WTC11 (cell line): ENCODE measurements at regions not wholly inside any gene's neighbourhood (a gene's known extent, or its start where the extent isn't known, plus 50 kb on each side); places are given as distances from the start of the nearest gene placed in this dataset.

Experiments used
- ATAC-seq: fragments of 200-7000 bp; cut with Tn5 transposase; 2 replicates; pipeline ENCODE4 v1.10.0; 2021; ENCODE audit warnings: mild to moderate bottlenecking, moderate library complexity
- CTCF ChIA-PET: fragments of 300-600 bp; sonication (Branson Sonifier 250); formaldehyde crosslinking; loops from one replicate; lab custom pipeline; 2021; ENCODE audit warnings: antibody characterized with exemption; lab: Charles Lee
- POLR2A ChIA-PET: fragments of 350-600 bp; sonication (Branson Sonifier 250); formaldehyde crosslinking; loops from one replicate; lab custom pipeline; 2021; ENCODE audit warnings: antibody characterized with exemption; lab: Charles Lee
- DNase-seq: peaks from one replicate; pipeline ENCODE4 v3.0.0; 2021; ENCODE audit warnings: low spot score
- H3K27ac Mint-ChIP-seq: 2 replicates; pipeline ENCODE4 v1.8.0; 2021; ENCODE audit warnings: mixed read lengths
- H3K27me3 Mint-ChIP-seq: 2 replicates; pipeline ENCODE4 v1.8.0; 2021; ENCODE audit warnings: low read depth, mild to moderate bottlenecking, moderate library complexity, mixed read lengths
- H3K36me3 Mint-ChIP-seq: 2 replicates; pipeline ENCODE4 v1.8.0; 2021; ENCODE audit warnings: mixed read lengths
- H3K4me1 Mint-ChIP-seq: 2 replicates; pipeline ENCODE4 v1.8.0; 2022; ENCODE audit warnings: mixed read lengths
- H3K4me3 Mint-ChIP-seq: 2 replicates; pipeline ENCODE4 v1.8.0; 2021; ENCODE audit warnings: mild to moderate bottlenecking, moderate library complexity, mixed read lengths
- H3K9me3 Mint-ChIP-seq: 2 replicates; pipeline ENCODE4 v1.8.0; 2021; ENCODE audit warnings: mixed read lengths
- CBFB ChIP-seq: sonication (generic); formaldehyde crosslinking; IDR thresholded peaks from 2 replicates; pipeline ENCODE4 v1.8.1; 2022; ENCODE audit warnings: mild to moderate bottlenecking, low read depth, missing genetic modification reagents
- CTCF ChIP-seq: fragments of 200-600 bp; IDR thresholded peaks from 2 replicates; pipeline ENCODE4 v1.8.0; 2022; ENCODE audit warnings: antibody characterized with exemption
- E2F1 ChIP-seq: sonication (generic); formaldehyde crosslinking; IDR thresholded peaks from 2 replicates; pipeline ENCODE4 v1.8.0; 2022; ENCODE audit warnings: mild to moderate bottlenecking, missing genetic modification reagents
- IRF1 ChIP-seq: sonication (generic); formaldehyde crosslinking; IDR thresholded peaks from 2 replicates; pipeline ENCODE4 v1.8.0; 2023; ENCODE audit warnings: missing genetic modification reagents
- IRF2 ChIP-seq: sonication (generic); formaldehyde crosslinking; IDR thresholded peaks from 2 replicates; pipeline ENCODE4 v1.8.0; 2022; ENCODE audit warnings: low read depth, missing genetic modification reagents, borderline replicate concordance
- MXD4 ChIP-seq: fragments of 250-450 bp; sonication (Bioruptor Pico); IDR thresholded peaks from 2 replicates; pipeline ENCODE4 v1.8.0; 2021; ENCODE audit warnings: mild to moderate bottlenecking, moderate library complexity, borderline replicate concordance
- NFE2L1 ChIP-seq: sonication (generic); formaldehyde crosslinking; IDR thresholded peaks from 2 replicates; pipeline ENCODE4 v1.8.1; 2023; ENCODE audit warnings: missing genetic modification reagents
- NR3C1 ChIP-seq: sonication (generic); formaldehyde crosslinking; conservative IDR thresholded peaks from 2 replicates; pipeline ENCODE4 v1.8.1; 2023; ENCODE audit warnings: low read depth, mild to moderate bottlenecking, missing genetic modification reagents
- OVOL2 ChIP-seq: fragments of 250-450 bp; sonication (Bioruptor Pico); IDR thresholded peaks from 2 replicates; pipeline ENCODE4 v1.9.0; 2021; ENCODE audit warnings: mild to moderate bottlenecking, borderline replicate concordance
- PRRX2 ChIP-seq: fragments of 250-450 bp; sonication (Bioruptor Pico); IDR thresholded peaks from 2 replicates; pipeline ENCODE4 v1.8.0; 2021; ENCODE audit warnings: mild to moderate bottlenecking
- RORB ChIP-seq: fragments of 250-450 bp; sonication (Bioruptor Pico); IDR thresholded peaks from 2 replicates; pipeline ENCODE4 v1.9.0; 2021; ENCODE audit warnings: mild to moderate bottlenecking
- STAT6 ChIP-seq: sonication (generic); formaldehyde crosslinking; conservative IDR thresholded peaks from 2 replicates; pipeline ENCODE4 v1.8.1; 2023; ENCODE audit warnings: mild to moderate bottlenecking, low read depth, missing genetic modification reagents, moderate library complexity
- TEAD1 ChIP-seq: sonication (generic); formaldehyde crosslinking; IDR thresholded peaks from 2 replicates; pipeline ENCODE4 v1.8.0; 2022; ENCODE audit warnings: mild to moderate bottlenecking, missing genetic modification reagents
- TEAD4 ChIP-seq: sonication (generic); formaldehyde crosslinking; IDR thresholded peaks from 2 replicates; pipeline ENCODE4 v1.8.0; 2022; ENCODE audit warnings: mild to moderate bottlenecking, missing genetic modification reagents
- ZNF138 ChIP-seq: sonication (generic); formaldehyde crosslinking; conservative IDR thresholded peaks from 2 replicates; pipeline ENCODE4 v1.8.1; 2022; ENCODE audit warnings: mild to moderate bottlenecking, moderate library complexity, missing genetic modification reagents
- ZNF281 ChIP-seq: sonication (generic); formaldehyde crosslinking; IDR thresholded peaks from 2 replicates; pipeline ENCODE4 v1.8.0; 2023; ENCODE audit warnings: mild to moderate bottlenecking, missing genetic modification reagents
- ZNF532 ChIP-seq: fragments of 250-450 bp; sonication (Bioruptor Pico); IDR thresholded peaks from 2 replicates; pipeline ENCODE4 v1.9.0; 2021; ENCODE audit warnings: mild to moderate bottlenecking, borderline replicate concordance

GRCh38 chr1:81430236-81430938 lies 370.3 kb upstream of the ADGRL2 start:
- Mint-ChIP-seq H3K9me3 (peaks cover 19% of the 10 kb centered on the region), H3K4me3 (no peak overlapping the region), H3K4me1 (peaks cover 62% of the 10 kb centered on the region), H3K27ac (peak overlapping the region; percentile 90), H3K27me3 (no peaks in the 10 kb centered on the region; the same call in 1 of the 2 replicates), H3K36me3 (peaks cover 15% of the 10 kb centered on the region)
- POLR2A ChIA-PET = no interaction called here
- CTCF ChIA-PET = interaction anchor here (2.9 kb wide), 1 partner anchor 16 kb away, joined by 15 read pairs; no protein-coding TSS in a partner anchor
- DNase-seq (no peak), ATAC-seq (no peak; the same call in 1 of the 2 replicates)
- no peak for TF ChIP-seq TEAD4 (CRISPR knock-in tag)
- no peak for TF ChIP-seq STAT6 (CRISPR knock-in tag)
- no peak for TF ChIP-seq IRF2 (CRISPR knock-in tag)

- Mint-ChIP-seq H3K4me3 (no peak overlapping the region), H3K9me3 (peaks cover 23% of the 10 kb centered on the region), H3K27ac (no peak overlapping the region), H3K4me1 (peaks cover 61% of the 10 kb centered on the region), H3K36me3 (peaks cover 17% of the 10 kb centered on the region), H3K27me3 (no peaks in the 10 kb centered on the region; the same call in 1 of the 2 replicates)
- TF ChIP-seq OVOL2 (no peak), MXD4 (no peak), PRRX2 (no peak), ZNF532 (CRISPR knock-in tag) (no peak), IRF1 (CRISPR knock-in tag) (no peak), NFE2L1 (CRISPR knock-in tag) (no peak), NR3C1 (CRISPR knock-in tag) (no peak), CTCF (no peak), CBFB (CRISPR knock-in tag) (no peak)
- ChIA-PET POLR2A (no interaction called here), CTCF (no interaction called here)
- ATAC-seq = no peak
- DNase-seq = no peak
Measured at GRCh38 chr1:81428998-81429397, 371.7 kb upstream of the ADGRL2 start.

GRCh38 chr1:81424816-81425215 lies 375.9 kb upstream of the ADGRL2 start:
- CTCF ChIA-PET = interaction anchor here (4.3 kb wide), 1 partner anchor 10 kb away, joined by 20 read pairs; no protein-coding TSS in a partner anchor
- ATAC-seq = no peak
- H3K27ac Mint-ChIP-seq = no peak overlapping the region
- TF ChIP-seq E2F1 (CRISPR knock-in tag) (no peak), ZNF138 (CRISPR knock-in tag) (no peak), TEAD1 (no peak), RORB (no peak), ZNF281 (CRISPR knock-in tag) (no peak)

More at GRCh38 chr1:81424816-81425215, 375.9 kb upstream of the ADGRL2 start:
- Mint-ChIP-seq H3K36me3 (peaks cover 17% of the 10 kb centered on the region), H3K4me1 (peaks cover 23% of the 10 kb centered on the region), H3K27me3 (no peaks in the 10 kb centered on the region; the same call in 1 of the 2 replicates), H3K9me3 (peaks cover 23% of the 10 kb centered on the region), H3K4me3 (no peak overlapping the region)
- no peak for DNase-seq
- POLR2A ChIA-PET = no interaction called here
